ENCODE measurements at regions not wholly inside any gene's neighbourhood (a gene's known extent, or its start where the extent isn't known, plus 50 kb on each side); places are given as distances from the start of the nearest gene placed in this dataset.
"Not testable (repeated sequence)": the region's sequence is repeated elsewhere in the genome, so short reads cannot be mapped to it uniquely, and the experiment has no call there.

DNA sequence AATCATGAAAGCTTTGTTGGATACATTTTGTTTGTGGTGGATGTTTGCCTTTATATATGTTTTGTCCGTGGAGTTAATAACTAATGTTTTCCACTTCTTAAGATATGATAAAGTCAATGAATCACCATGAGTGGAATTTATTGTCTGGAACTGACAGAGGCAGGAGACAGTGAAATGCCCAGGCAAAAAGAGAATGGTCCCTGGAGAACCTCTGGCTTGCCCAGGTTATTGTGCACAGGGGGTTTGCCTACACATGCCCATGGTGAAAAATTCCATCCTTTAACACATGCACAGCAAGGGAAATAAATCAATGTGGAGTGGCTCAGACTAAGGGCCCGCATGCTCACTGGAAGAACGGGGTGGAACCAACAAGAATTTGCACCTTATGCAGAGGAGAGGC, 964.3 kb upstream of the GRIA3 start:
- H3K4me3 ChIP-seq (ENCODE audit: low read depth, low read length), result no peak overlapping the region
- TF ChIP-seq, protein P1, sequence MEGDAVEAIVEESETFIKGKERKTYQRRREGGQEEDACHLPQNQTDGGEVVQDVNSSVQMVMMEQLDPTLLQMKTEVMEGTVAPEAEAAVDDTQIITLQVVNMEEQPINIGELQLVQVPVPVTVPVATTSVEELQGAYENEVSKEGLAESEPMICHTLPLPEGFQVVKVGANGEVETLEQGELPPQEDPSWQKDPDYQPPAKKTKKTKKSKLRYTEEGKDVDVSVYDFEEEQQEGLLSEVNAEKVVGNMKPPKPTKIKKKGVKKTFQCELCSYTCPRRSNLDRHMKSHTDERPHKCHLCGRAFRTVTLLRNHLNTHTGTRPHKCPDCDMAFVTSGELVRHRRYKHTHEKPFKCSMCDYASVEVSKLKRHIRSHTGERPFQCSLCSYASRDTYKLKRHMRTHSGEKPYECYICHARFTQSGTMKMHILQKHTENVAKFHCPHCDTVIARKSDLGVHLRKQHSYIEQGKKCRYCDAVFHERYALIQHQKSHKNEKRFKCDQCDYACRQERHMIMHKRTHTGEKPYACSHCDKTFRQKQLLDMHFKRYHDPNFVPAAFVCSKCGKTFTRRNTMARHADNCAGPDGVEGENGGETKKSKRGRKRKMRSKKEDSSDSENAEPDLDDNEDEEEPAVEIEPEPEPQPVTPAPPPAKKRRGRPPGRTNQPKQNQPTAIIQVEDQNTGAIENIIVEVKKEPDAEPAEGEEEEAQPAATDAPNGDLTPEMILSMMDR (IDR thresholded peaks at IDR 0.05; ENCODE audit: low read depth, low read length), result no peak
- DNase-seq (ENCODE audit: low read depth, low spot score), result no peak
- in situ Hi-C loops (cut with HindIII; ENCODE audit: low sequenced_read_pairs), result no loop called here

DNA sequence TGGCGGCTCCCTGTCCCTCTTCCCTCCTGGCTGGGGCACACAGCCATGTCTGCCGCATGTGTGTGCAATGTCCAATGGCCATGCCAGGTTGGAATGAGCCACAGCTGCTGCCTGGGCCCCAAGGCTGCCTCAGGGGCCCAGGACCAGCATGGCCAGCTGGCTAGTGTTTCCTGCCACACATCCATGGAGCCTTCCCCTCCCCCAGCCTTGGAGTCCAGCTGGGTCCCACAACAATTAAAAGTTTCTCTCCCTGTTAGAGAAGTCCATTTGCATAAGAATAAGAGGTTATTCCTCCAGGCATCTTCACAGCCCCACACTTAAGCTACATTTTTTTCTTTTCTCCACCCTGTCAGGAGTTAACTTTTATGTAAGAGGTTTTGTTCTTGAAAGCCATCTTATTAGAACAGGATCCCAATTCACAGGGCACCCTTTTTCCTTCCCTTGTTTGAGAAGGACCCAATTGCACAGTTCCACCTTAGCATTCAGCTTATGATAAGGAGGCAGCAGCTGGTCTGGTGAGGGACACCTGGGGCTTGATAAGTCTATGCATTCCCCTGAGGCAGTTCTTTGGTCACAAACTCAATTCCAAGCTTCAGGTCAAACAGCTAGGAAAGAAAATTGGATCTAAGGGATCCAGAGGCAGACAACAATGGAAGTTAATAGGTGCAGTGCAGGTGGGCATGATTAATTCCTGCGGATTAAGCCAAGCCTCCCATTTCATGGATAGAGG, 963.3 kb upstream of the GRIA3 start:
- in situ Hi-C loops (cut with HindIII; ENCODE audit: low sequenced_read_pairs), result no loop called here
- H3K4me3 ChIP-seq (ENCODE audit: low read depth, low read length), result no peak overlapping the region
- TF ChIP-seq, protein P1 (IDR thresholded peaks at IDR 0.05; ENCODE audit: low read depth, low read length), result no peak
- DNase-seq (ENCODE audit: low read depth, low spot score), result no peak

DNA sequence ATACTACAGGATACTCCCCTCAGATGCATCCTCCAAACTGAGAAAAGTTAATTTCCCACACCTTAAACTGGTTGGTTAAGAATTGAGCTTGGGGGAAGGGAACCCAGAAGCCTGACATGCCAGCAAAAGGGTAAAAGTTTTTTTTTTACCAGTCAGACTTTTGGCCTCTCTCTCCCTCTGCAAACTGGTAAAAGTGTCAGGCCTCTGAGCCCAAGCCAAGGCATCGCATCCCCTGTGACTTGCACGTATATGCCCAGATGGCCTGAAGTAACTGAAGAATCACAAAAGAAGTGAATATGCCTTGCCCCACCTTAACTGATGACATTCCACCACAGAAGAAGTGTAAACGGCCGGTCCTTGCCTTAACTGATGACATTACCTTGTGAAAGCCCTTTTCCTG, 962.3 kb upstream of the GRIA3 start:
- in situ Hi-C loops (cut with HindIII; ENCODE audit: low sequenced_read_pairs); H3K4me3 ChIP-seq (ENCODE audit: low read depth, low read length); DNase-seq (ENCODE audit: low read depth, low spot score): not testable (repeated sequence)

DNA sequence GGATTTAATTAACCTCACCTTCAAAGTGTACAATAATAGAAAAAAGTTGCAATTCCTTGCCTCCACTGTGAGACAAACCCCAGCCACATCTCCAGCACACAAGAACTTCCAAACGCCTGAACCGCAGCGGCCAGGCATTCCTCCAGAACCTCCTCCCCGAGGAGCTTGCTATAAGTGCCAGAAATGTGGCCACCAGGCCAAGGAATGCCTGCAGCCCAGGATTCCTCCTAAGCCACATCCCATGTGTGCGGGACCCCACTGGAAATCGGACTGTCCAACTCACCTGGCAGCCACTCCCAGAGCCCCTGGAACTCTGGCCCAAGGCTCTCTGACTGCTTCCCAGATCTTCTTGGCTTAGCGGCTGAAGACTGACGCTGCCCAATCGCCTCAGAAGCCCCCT, 959.9 kb upstream of the GRIA3 start:
- in situ Hi-C loops (cut with HindIII; ENCODE audit: low sequenced_read_pairs); DNase-seq (ENCODE audit: low read depth, low spot score); H3K4me3 ChIP-seq (ENCODE audit: low read depth, low read length): not testable (repeated sequence)

DNA sequence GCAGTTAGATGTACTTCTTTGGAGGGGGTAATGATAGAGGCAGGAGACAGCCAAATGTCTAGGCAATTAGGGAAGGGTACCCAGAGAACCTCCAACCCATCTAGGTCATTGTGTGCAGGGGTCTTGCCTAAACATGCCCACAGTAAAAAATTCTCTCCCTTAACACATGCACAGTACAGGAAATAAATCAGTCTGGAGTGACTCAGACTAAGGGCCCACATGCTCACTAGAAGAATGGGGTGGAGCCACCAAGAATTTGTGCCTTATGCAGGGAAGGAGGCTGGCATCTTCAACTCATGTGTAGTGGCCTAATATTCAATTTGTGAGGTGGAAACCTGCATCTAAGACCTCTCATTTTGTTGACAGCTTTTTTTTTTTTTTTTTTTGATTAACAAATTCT, 945.3 kb upstream of the GRIA3 start:
- in situ Hi-C loops (cut with HindIII; ENCODE audit: low sequenced_read_pairs), result no loop called here
- H3K4me3 ChIP-seq (ENCODE audit: low read depth, low read length), result no peak overlapping the region
- TF ChIP-seq, protein P1 (IDR thresholded peaks at IDR 0.05; ENCODE audit: low read depth, low read length), result no peak
- no peak for DNase-seq (ENCODE audit: low read depth, low spot score)

DNA sequence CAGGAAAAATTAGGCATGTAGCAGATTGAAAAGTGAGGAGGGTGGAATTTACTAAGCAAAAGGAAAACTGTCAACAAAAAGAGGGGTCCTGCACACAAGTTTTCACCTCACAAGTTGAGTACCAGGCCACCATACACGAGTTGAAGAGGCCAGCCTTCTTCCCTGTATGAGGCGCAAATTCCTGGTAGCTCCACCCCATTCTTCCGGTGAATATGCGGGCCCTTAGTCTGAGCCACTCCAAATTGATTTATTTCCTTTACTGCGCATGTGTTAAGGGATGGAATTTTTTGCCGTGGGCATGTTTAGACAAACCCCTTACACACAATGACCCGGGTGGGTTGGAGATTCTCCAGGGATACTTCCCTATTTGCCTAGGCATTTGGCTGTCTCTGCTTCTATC, 942.1 kb upstream of the GRIA3 start:
- no peak overlapping the region for H3K4me3 ChIP-seq (ENCODE audit: low read depth, low read length)
- no peak for DNase-seq (ENCODE audit: low read depth, low spot score)
- in situ Hi-C loops (cut with HindIII; ENCODE audit: low sequenced_read_pairs), result no loop called here
- TF ChIP-seq, protein P1 (IDR thresholded peaks at IDR 0.05; ENCODE audit: low read depth, low read length), result no peak

DNA sequence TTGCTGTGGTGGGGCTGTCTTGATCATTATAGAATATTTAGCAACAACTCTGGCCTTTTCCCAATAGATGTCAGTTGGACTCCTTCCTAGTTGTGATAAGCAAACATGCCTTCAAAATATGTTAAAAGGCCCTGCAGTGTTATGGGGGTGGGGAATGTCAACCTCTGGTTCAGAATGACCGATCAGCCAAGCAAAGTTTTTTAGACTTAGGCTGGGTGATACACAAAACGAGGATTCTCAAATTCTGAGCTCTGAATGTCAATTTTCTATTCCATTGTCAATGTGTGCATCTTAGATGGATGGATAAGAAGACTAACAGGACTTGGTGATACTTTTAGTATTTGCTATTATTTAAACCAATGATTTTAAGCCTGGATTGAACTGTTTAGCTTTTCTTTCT, 940.0 kb upstream of the GRIA3 start:
- TF ChIP-seq, protein P1 (IDR thresholded peaks at IDR 0.05; ENCODE audit: low read depth, low read length), result no peak
- no peak for DNase-seq (ENCODE audit: low read depth, low spot score)
- H3K4me3 ChIP-seq (ENCODE audit: low read depth, low read length), result no peak overlapping the region
- in situ Hi-C loops (cut with HindIII; ENCODE audit: low sequenced_read_pairs), result no loop called here

DNA sequence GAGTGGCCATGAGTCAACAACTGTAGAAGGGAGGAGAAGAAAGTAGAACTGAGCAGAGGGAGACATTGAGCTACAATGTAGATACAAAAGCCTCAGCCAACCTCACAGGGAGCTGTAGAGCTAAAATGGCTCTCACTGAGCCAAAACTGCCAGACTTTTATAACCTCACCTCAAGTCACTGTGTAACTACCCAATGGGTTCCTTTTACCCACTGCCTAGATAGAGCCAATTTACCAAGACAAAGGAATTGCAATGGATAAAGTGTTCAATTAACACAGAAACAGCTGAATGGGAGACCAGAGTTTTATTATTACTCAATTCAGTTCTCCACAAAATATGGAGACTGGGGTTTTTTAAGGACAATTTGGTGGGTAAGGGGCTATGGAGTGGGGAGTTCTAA, 938.9 kb upstream of the GRIA3 start:
- in situ Hi-C loops (cut with HindIII; ENCODE audit: low sequenced_read_pairs), result no loop called here
- TF ChIP-seq, protein P1 (IDR thresholded peaks at IDR 0.05; ENCODE audit: low read depth, low read length), result no peak
- H3K4me3 ChIP-seq (ENCODE audit: low read depth, low read length), result no peak overlapping the region
- DNase-seq (ENCODE audit: low read depth, low spot score), result no peak
